ENCODE measurements at regions not wholly inside any gene's neighbourhood (a gene's known extent, or its start where the extent isn't known, plus 50 kb on each side); places are given as distances from the start of the nearest gene placed in this dataset.

DNA sequence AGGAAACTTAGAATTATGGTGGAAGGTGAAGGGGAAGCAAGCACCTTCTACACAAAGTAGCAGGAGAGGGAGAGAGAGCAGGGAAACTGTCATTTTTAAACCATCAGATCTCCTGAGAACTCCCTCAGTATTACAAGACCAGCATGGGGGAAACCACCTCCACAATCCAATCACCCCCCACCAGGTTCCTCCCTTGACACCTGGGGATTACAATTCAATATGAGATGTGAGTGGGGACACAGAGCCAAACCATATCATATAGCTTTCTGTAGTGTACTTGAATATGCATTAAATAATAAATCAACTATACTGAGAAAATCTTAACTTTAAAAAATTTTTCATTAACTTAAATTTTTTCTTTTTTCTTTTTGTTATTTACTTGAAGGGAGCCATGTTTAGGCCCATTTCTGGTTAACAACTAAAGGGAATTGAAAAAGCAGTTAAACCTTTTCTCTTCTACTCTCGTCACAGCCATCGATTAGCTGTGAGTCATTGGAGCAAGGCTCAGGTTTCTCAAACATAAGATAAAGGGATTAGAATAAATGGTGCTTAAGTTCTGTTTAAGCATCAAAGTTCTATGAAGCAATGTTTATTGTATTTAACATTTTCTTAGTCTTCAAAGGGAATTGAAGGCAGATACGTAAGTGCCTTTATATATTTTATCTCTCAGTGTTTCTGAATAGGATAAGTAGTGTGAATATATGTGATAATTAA is 72.2 kb upstream of the DPT start (continued):
- TF ChIP-seq KIAA2018 (CRISPR knock-in tag; IDR thresholded peaks at IDR 0.05; ENCODE audit: borderline replicate concordance): no peak
- no peak for TF ChIP-seq ATAD3A (CRISPR knock-in tag; IDR thresholded peaks at IDR 0.05)
- no peak for TF ChIP-seq SIN3A (IDR thresholded peaks at IDR 0.05; ENCODE audit: borderline replicate concordance, low read depth, low read length)
- TF ChIP-seq REXO4 (CRISPR knock-in tag; IDR thresholded peaks at IDR 0.05; ENCODE audit: borderline replicate concordance): no peak
- TF ChIP-seq TCF12 (IDR thresholded peaks at IDR 0.05): no peak
- no peak; the same call in 1 of the 2 replicates for TF ChIP-seq TCF12 (CRISPR knock-in tag; IDR thresholded peaks at IDR 0.05)
- no peak for TF ChIP-seq FUBP1 (CRISPR knock-in tag; IDR thresholded peaks at IDR 0.05; ENCODE audit: borderline replicate concordance)
- no peak for TF ChIP-seq ZNF367 (CRISPR knock-in tag; IDR thresholded peaks at IDR 0.05; ENCODE audit: borderline replicate concordance)
- no peak for TF ChIP-seq ISX (CRISPR knock-in tag; conservative IDR thresholded peaks at IDR 0.05)
- TF ChIP-seq GZF1 (CRISPR knock-in tag; IDR thresholded peaks at IDR 0.05): no peak
- no peak for TF ChIP-seq CBFB (CRISPR knock-in tag; IDR thresholded peaks at IDR 0.05)
- no peak for TF ChIP-seq KLF9 (CRISPR knock-in tag; IDR thresholded peaks at IDR 0.05; ENCODE audit: low read depth)
- TF ChIP-seq ETV5 (CRISPR knock-in tag; IDR thresholded peaks at IDR 0.05; ENCODE audit: borderline replicate concordance): peak; percentile 58; the same call in 1 of the 2 replicates
- no peak for TF ChIP-seq ZNF432 (CRISPR knock-in tag; IDR thresholded peaks at IDR 0.05; ENCODE audit: borderline replicate concordance)
- no peak for TF ChIP-seq ELF1 (CRISPR knock-in tag; IDR thresholded peaks at IDR 0.05)
- TF ChIP-seq BHLHE40 (IDR thresholded peaks at IDR 0.05; ENCODE audit: low read length): no peak
- no peak for TF ChIP-seq ZNF562 (CRISPR knock-in tag; IDR thresholded peaks at IDR 0.05; ENCODE audit: borderline replicate concordance)
- no peak for TF ChIP-seq RAD51 (IDR thresholded peaks at IDR 0.05; ENCODE audit: borderline replicate concordance)
- no peak for TF ChIP-seq ZNF777 (CRISPR knock-in tag; IDR thresholded peaks at IDR 0.05)
- TF ChIP-seq GABPA (IDR thresholded peaks at IDR 0.05; ENCODE audit: low read depth, low read length): no peak
- TF ChIP-seq GABPA (CRISPR knock-in tag; IDR thresholded peaks at IDR 0.05; ENCODE audit: low read depth): no peak
- TF ChIP-seq NCOA5 (CRISPR knock-in tag; IDR thresholded peaks at IDR 0.05): no peak
